ENCODE measurements at regions not wholly inside any gene's neighbourhood (a gene's known extent, or its start where the extent isn't known, plus 50 kb on each side); places are given as distances from the start of the nearest gene placed in this dataset.

DNA sequence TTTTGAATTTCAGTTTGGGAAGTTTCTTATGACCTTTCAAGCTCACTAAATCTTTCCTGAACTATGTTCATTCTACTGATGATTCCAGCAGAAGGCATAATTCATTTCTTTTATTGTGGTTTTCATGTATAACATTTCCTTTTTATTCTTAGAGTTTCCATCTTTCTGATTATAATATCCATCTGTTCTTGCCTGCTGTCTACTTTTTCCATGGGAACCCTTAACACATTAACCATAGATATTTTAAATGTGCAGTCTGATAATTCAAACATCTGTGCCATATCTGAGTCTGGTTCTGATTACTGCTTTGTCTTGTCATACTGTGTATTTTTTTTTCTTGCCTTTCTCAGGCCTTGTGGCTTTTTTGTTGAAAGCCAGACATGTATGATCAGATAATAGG, 234.7 kb downstream of the COX7B2 start:
- TF ChIP-seq CTCF (conservative IDR thresholded peaks at IDR 0.05; ENCODE audit: low read length) (no peak), EZH2phosphoT487 (IDR thresholded peaks at IDR 0.05; ENCODE audit: borderline replicate concordance) (no peak)

Measured in Loucy (cell line).